ENCODE measurements at regions not wholly inside any gene's neighbourhood (a gene's known extent, or its start where the extent isn't known, plus 50 kb on each side); places are given as distances from the start of the nearest gene placed in this dataset.
A peak's percentile ranks its signal among the peaks of the same experiment; 100 is the strongest.

DNA sequence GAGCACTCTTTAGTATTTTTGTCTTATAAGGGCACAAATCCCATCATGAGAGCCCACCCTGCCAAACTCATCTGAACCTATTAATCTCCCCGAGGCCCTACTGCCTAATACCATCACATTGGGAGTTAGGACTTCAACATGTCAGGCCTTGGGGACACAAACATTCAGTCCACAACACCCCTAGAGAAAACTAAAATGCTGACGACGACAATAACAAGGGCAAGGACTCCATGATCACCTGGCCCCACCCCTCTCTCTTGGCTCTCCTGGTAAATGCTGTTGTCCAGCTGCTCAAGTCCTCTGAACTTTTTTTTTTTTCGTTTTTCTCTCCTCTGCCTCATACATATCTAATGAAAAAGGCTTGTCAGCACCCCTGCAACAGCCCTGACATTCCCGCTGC lies 118.8 kb upstream of the MKI67 start:
- H3K27me3 ChIP-seq (ENCODE audit: control insufficient read depth, insufficient read depth, low read length) = no peaks in the 10 kb centered on the region
- DNase-seq (ENCODE audit: low read depth) (no peak), FAIRE-seq (no peak)
- no peak overlapping the region for H3K4me3 ChIP-seq (ENCODE audit: low read depth, low read length)
- H3K36me3 ChIP-seq (ENCODE audit: control insufficient read depth, insufficient read depth, low read length) = no peaks in the 10 kb centered on the region
- TF ChIP-seq CTCF (IDR thresholded peaks at IDR 0.05; ENCODE audit: insufficient read depth, low read length, severe bottlenecking) = no peak

GRCh38 chr10:128247576-128247975 lies 121.4 kb upstream of the MKI67 start:
- no peak for DNase-seq (ENCODE audit: low read depth)
- Histone ChIP-seq H3K27me3 (ENCODE audit: control insufficient read depth, insufficient read depth, low read length) (no peaks in the 10 kb centered on the region), H3K36me3 (ENCODE audit: control insufficient read depth, insufficient read depth, low read length) (no peaks in the 10 kb centered on the region), H3K4me3 (ENCODE audit: low read depth, low read length) (no peak overlapping the region)
- no peak for FAIRE-seq
- TF ChIP-seq CTCF (IDR thresholded peaks at IDR 0.05; ENCODE audit: insufficient read depth, low read length, severe bottlenecking) = no peak

- TF ChIP-seq CTCF (IDR thresholded peaks at IDR 0.05; ENCODE audit: insufficient read depth, low read length, severe bottlenecking) = no peak
- DNase-seq (ENCODE audit: low read depth) (peak; percentile 59), FAIRE-seq (no peak)
- no peaks in the 10 kb centered on the region for H3K27me3 ChIP-seq (ENCODE audit: control insufficient read depth, insufficient read depth, low read length)
- H3K36me3 ChIP-seq (ENCODE audit: control insufficient read depth, insufficient read depth, low read length) = no peaks in the 10 kb centered on the region
- no peak overlapping the region for H3K4me3 ChIP-seq (ENCODE audit: low read depth, low read length)
Observed at GRCh38 chr10:128254476-128254875, 128.3 kb upstream of the MKI67 start.

- FAIRE-seq (no peak), DNase-seq (ENCODE audit: low read depth) (no peak)
- H3K27me3 ChIP-seq (ENCODE audit: control insufficient read depth, insufficient read depth, low read length) = no peaks in the 10 kb centered on the region
- H3K4me3 ChIP-seq (ENCODE audit: low read depth, low read length) = no peak overlapping the region
- TF ChIP-seq CTCF (IDR thresholded peaks at IDR 0.05; ENCODE audit: insufficient read depth, low read length, severe bottlenecking) = no peak
- H3K36me3 ChIP-seq (ENCODE audit: control insufficient read depth, insufficient read depth, low read length) = no peaks in the 10 kb centered on the region
Observed at GRCh38 chr10:128257428-128257827, 131.2 kb upstream of the MKI67 start.

- Histone ChIP-seq H3K4me3 (ENCODE audit: low read depth, low read length) (no peak overlapping the region), H3K36me3 (ENCODE audit: control insufficient read depth, insufficient read depth, low read length) (no peaks in the 10 kb centered on the region), H3K27me3 (ENCODE audit: control insufficient read depth, insufficient read depth, low read length) (no peaks in the 10 kb centered on the region)
- FAIRE-seq = no peak
- no peak for DNase-seq (ENCODE audit: low read depth)
- no peak for TF ChIP-seq CTCF (IDR thresholded peaks at IDR 0.05; ENCODE audit: insufficient read depth, low read length, severe bottlenecking)
Observed at GRCh38 chr10:128258421-128258976, 132.3 kb upstream of the MKI67 start.

Measured in bronchial epithelial cell (primary cell).